ENCODE measurements at regions not wholly inside any gene's neighbourhood (a gene's known extent, or its start where the extent isn't known, plus 50 kb on each side); places are given as distances from the start of the nearest gene placed in this dataset.
A peak's percentile ranks its signal among the peaks of the same experiment; 100 is the strongest.

- peak; percentile 6 for DNase-seq
- H3K4me3 ChIP-seq (ENCODE audit: low read depth, low read length), result no peak overlapping the region
- H3K4me1 ChIP-seq, result no peaks in the 10 kb centered on the region
- TF ChIP-seq CTCF (IDR thresholded peaks at IDR 0.05; ENCODE audit: low read depth, low read length), result peak; percentile 59
- no peaks in the 10 kb centered on the region for H3K9me3 ChIP-seq
- no peaks in the 10 kb centered on the region for H3K36me3 ChIP-seq
- H3K27me3 ChIP-seq, result no peaks in the 10 kb centered on the region
Measured at GRCh38 chr2:149715005-149715592, 127.5 kb upstream of the MMADHC start.

- no peak for TF ChIP-seq CTCF (IDR thresholded peaks at IDR 0.05; ENCODE audit: low read depth, low read length)
- H3K27me3 ChIP-seq, result no peaks in the 10 kb centered on the region
- H3K9me3 ChIP-seq, result no peaks in the 10 kb centered on the region
- no peak for DNase-seq
- H3K4me3 ChIP-seq (ENCODE audit: low read depth, low read length), result no peak overlapping the region
- H3K4me1 ChIP-seq, result no peaks in the 10 kb centered on the region
- H3K36me3 ChIP-seq, result no peaks in the 10 kb centered on the region
Measured at GRCh38 chr2:149709496-149710263, 122.1 kb upstream of the MMADHC start.

GRCh38 chr2:149703281-149703680 is 115.7 kb upstream of the MMADHC start:
- Histone ChIP-seq H3K4me1 (no peaks in the 10 kb centered on the region), H3K4me3 (ENCODE audit: low read depth, low read length) (no peak overlapping the region), H3K9me3 (no peaks in the 10 kb centered on the region), H3K27me3 (no peaks in the 10 kb centered on the region), H3K36me3 (no peaks in the 10 kb centered on the region)
- no peak for TF ChIP-seq CTCF (IDR thresholded peaks at IDR 0.05; ENCODE audit: low read depth, low read length)
- DNase-seq, result no peak

GRCh38 chr2:149702571-149702970 is 115.0 kb upstream of the MMADHC start:
- Histone ChIP-seq H3K36me3 (no peaks in the 10 kb centered on the region), H3K27me3 (no peaks in the 10 kb centered on the region), H3K4me3 (ENCODE audit: low read depth, low read length) (no peak overlapping the region), H3K4me1 (no peaks in the 10 kb centered on the region), H3K9me3 (no peaks in the 10 kb centered on the region)
- TF ChIP-seq CTCF (IDR thresholded peaks at IDR 0.05; ENCODE audit: low read depth, low read length), result no peak
- DNase-seq, result no peak

GRCh38 chr2:149701241-149701640 is 113.7 kb upstream of the MMADHC start:
- no peak overlapping the region for H3K4me3 ChIP-seq (ENCODE audit: low read depth, low read length)
- no peaks in the 10 kb centered on the region for H3K27me3 ChIP-seq
- no peak for TF ChIP-seq CTCF (IDR thresholded peaks at IDR 0.05; ENCODE audit: low read depth, low read length)
- no peak for DNase-seq
- H3K9me3 ChIP-seq, result no peaks in the 10 kb centered on the region
- H3K4me1 ChIP-seq, result no peaks in the 10 kb centered on the region
- H3K36me3 ChIP-seq, result no peaks in the 10 kb centered on the region

- Histone ChIP-seq H3K4me3 (ENCODE audit: low read depth, low read length) (no peak overlapping the region), H3K9me3 (no peaks in the 10 kb centered on the region), H3K4me1 (no peaks in the 10 kb centered on the region), H3K27me3 (no peaks in the 10 kb centered on the region), H3K36me3 (no peaks in the 10 kb centered on the region)
- no peak for TF ChIP-seq CTCF (IDR thresholded peaks at IDR 0.05; ENCODE audit: low read depth, low read length)
- DNase-seq, result no peak
Measured at GRCh38 chr2:149692961-149693396, 105.4 kb upstream of the MMADHC start.

All from BE2C (cell line).